Bronchial epithelial cell (primary cell): ENCODE measurements at regions not wholly inside any gene's neighbourhood (a gene's known extent, or its start where the extent isn't known, plus 50 kb on each side); places are given as distances from the start of the nearest gene placed in this dataset.

Experiments used
- DNase-seq: peaks from one replicate; pipeline ENCODE4 v3.0.0-alpha.2; 2010; ENCODE audit warnings: low read depth
- FAIRE-seq: peaks from 2 replicates; lab custom pipeline; 2011; peaks lifted over from hg19 to GRCh38; lab: Jason Lieb, UNC
- H3K27me3 ChIP-seq: 2 replicates; pipeline ENCODE4 v1.5.1; 2011; ENCODE audit warnings: low read length; ENCODE audit not compliant: control insufficient read depth, insufficient read depth
- H3K36me3 ChIP-seq: 2 replicates; pipeline ENCODE4 v1.5.1; 2011; ENCODE audit warnings: low read length; ENCODE audit not compliant: control insufficient read depth, insufficient read depth
- H3K4me3 ChIP-seq: 2 replicates; pipeline ENCODE4 v1.5.1; 2011; ENCODE audit warnings: mild to moderate bottlenecking, low read depth, low read length, control low read depth
- CTCF ChIP-seq: IDR thresholded peaks from 2 replicates; pipeline ENCODE4 v1.5.1; 2011; ENCODE audit warnings: mild to moderate bottlenecking, moderate library complexity, low read length, control low read depth, inconsistent platforms; ENCODE audit not compliant: insufficient read depth, severe bottlenecking

- TF ChIP-seq CTCF = no peak
- FAIRE-seq (no peak), DNase-seq (no peak)
- Histone ChIP-seq H3K27me3 (no peaks in the 10 kb centered on the region), H3K4me3 (no peak overlapping the region), H3K36me3 (no peaks in the 10 kb centered on the region)
Observed at GRCh38 chr3:118485693-118486092, 549.0 kb downstream of the IGSF11 start.

- Histone ChIP-seq H3K36me3 (no peaks in the 10 kb centered on the region), H3K4me3 (no peak overlapping the region), H3K27me3 (no peaks in the 10 kb centered on the region)
- FAIRE-seq = no peak
- DNase-seq = no peak
- no peak for TF ChIP-seq CTCF
Observed at GRCh38 chr3:118487734-118488133, 546.9 kb downstream of the IGSF11 start.

GRCh38 chr3:118488732-118489131 lies 545.9 kb downstream of the IGSF11 start:
- Histone ChIP-seq H3K4me3 (no peak overlapping the region), H3K36me3 (no peaks in the 10 kb centered on the region), H3K27me3 (no peaks in the 10 kb centered on the region)
- no peak for FAIRE-seq
- peak; percentile 82 for DNase-seq
- no peak for TF ChIP-seq CTCF

- no peak for FAIRE-seq
- Histone ChIP-seq H3K4me3 (no peak overlapping the region), H3K36me3 (no peaks in the 10 kb centered on the region), H3K27me3 (no peaks in the 10 kb centered on the region)
- TF ChIP-seq CTCF = no peak
- no peak for DNase-seq
Observed at GRCh38 chr3:118495206-118495605, 539.4 kb downstream of the IGSF11 start.

GRCh38 chr3:118497274-118497673 lies 537.4 kb downstream of the IGSF11 start:
- DNase-seq (no peak), FAIRE-seq (no peak)
- no peak overlapping the region for H3K4me3 ChIP-seq
- no peaks in the 10 kb centered on the region for H3K27me3 ChIP-seq
- no peaks in the 10 kb centered on the region for H3K36me3 ChIP-seq
- TF ChIP-seq CTCF = no peak

GRCh38 chr3:118501152-118501551 lies 533.5 kb downstream of the IGSF11 start:
- no peaks in the 10 kb centered on the region for H3K27me3 ChIP-seq
- TF ChIP-seq CTCF = peak; percentile 16
- DNase-seq (peak; percentile 33), FAIRE-seq (no peak)
- H3K4me3 ChIP-seq = no peak overlapping the region
- no peaks in the 10 kb centered on the region for H3K36me3 ChIP-seq
